ENCODE measurements at regions not wholly inside any gene's neighbourhood (a gene's known extent, or its start where the extent isn't known, plus 50 kb on each side); places are given as distances from the start of the nearest gene placed in this dataset.

GRCh38 chr4:138964716-138965426 is 50.7 kb upstream of the NOCT start:
- DNase-seq: no peak

GRCh38 chr4:138963412-138963811 is 52.2 kb upstream of the NOCT start:
- DNase-seq: no peak

GRCh38 chr4:138961664-138962063 is 53.9 kb upstream of the NOCT start:
- no peak for DNase-seq

- no peak for DNase-seq
Observed at GRCh38 chr4:138961129-138961528, 54.5 kb upstream of the NOCT start.

- no peak for DNase-seq
Observed at GRCh38 chr4:138960175-138960710, 55.3 kb upstream of the NOCT start.

GRCh38 chr4:138959097-138959815 is 56.3 kb upstream of the NOCT start:
- no peak for DNase-seq

- no peak for DNase-seq
Observed at GRCh38 chr4:138958519-138958918, 57.1 kb upstream of the NOCT start.

- no peak for DNase-seq
Observed at GRCh38 chr4:138957302-138957701, 58.3 kb upstream of the NOCT start.

GRCh38 chr4:138954428-138954827 is 61.2 kb upstream of the NOCT start:
- DNase-seq: no peak

GRCh38 chr4:138953961-138954371 is 61.6 kb upstream of the NOCT start:
- DNase-seq: no peak

GRCh38 chr4:138952411-138952810 is 63.2 kb upstream of the NOCT start:
- no peak for DNase-seq

GRCh38 chr4:138951764-138952163 is 63.8 kb upstream of the NOCT start:
- no peak for DNase-seq

GRCh38 chr4:138949866-138950265 is 65.7 kb upstream of the NOCT start:
- DNase-seq: no peak

- no peak for DNase-seq
Observed at GRCh38 chr4:138948918-138949317, 66.7 kb upstream of the NOCT start.

GRCh38 chr4:138946306-138946705 is 69.3 kb upstream of the NOCT start:
- no peak for DNase-seq

GRCh38 chr4:138945840-138946239 is 69.7 kb upstream of the NOCT start:
- no peak for DNase-seq

GRCh38 chr4:138945401-138945800 is 70.2 kb upstream of the NOCT start:
- DNase-seq: no peak

- no peak for DNase-seq
Observed at GRCh38 chr4:138943893-138944292, 71.7 kb upstream of the NOCT start.

GRCh38 chr4:138941037-138941436 is 74.5 kb upstream of the NOCT start:
- DNase-seq: no peak

- no peak for DNase-seq
Observed at GRCh38 chr4:138939960-138940359, 75.6 kb upstream of the NOCT start.

GRCh38 chr4:138938366-138938690 is 77.3 kb upstream of the NOCT start:
- peak; percentile 10 for DNase-seq

GRCh38 chr4:138935135-138935807 is 80.3 kb upstream of the NOCT start:
- DNase-seq: no peak

- no peak for DNase-seq
Observed at GRCh38 chr4:138927072-138927471, 88.5 kb upstream of the NOCT start.

GRCh38 chr4:138925495-138925894 is 90.1 kb upstream of the NOCT start:
- no peak for DNase-seq

Data from NCI-H2171 (cell line).